Peyer's patch (tissue), 4 donors: ENCODE measurements at regions not wholly inside any gene's neighbourhood (a gene's known extent, or its start where the extent isn't known, plus 50 kb on each side); places are given as distances from the start of the nearest gene placed in this dataset.

ENCODE experiments used
- DNase-seq, 3 donors: peaks; one replicate each; pipeline ENCODE4 v3.0.0-alpha.2; 2017 to 2019
- H3K27ac ChIP-seq, 4 donors: fragments of 200-600 bp; sonication (generic); one replicate each; pipeline ENCODE4 v1.5.1; 2016 to 2019
- H3K27me3 ChIP-seq, 2 donors: fragments of 200-600 bp; sonication (generic); one replicate each; pipeline ENCODE4 v1.5.1; 2019
- H3K36me3 ChIP-seq, 3 donors: fragments of 200-600 bp; sonication (generic); one replicate each; pipeline ENCODE4 v1.5.1; 2016 to 2019
- H3K4me1 ChIP-seq, 4 donors: fragments of 200-600 bp; sonication (generic); one replicate each; pipeline ENCODE4 v1.5.1; 2016 to 2019
- H3K4me3 ChIP-seq, 4 donors: fragments of 200-600 bp; sonication (generic); 1 replicate in 3 of 4; 2 replicates in 1 of 4; pipeline ENCODE4 v1.5.1; 2016 to 2019; ENCODE audit warnings: mild to moderate bottlenecking in 1 of 4
- H3K9me3 ChIP-seq, 4 donors: fragments of 200-600 bp; sonication (generic); one replicate each; pipeline ENCODE4 v1.5.1; 2016 to 2019; ENCODE audit warnings: mild to moderate bottlenecking in 1 of 4
- CTCF ChIP-seq, 6 experiments: fragments of 450-650 bp in 4 of 6; fragments of 200-600 bp in 2 of 6; sonication (generic) in 1 of 6; IDR thresholded peaks; one replicate each; pipeline ENCODE4 v1.5.1; 2017 to 2019; ENCODE audit warnings: antibody characterized with exemption in 6 of 6, mild to moderate bottlenecking in 3 of 6, moderate library complexity in 1 of 6
- POLR2A ChIP-seq, 2 donors: fragments of 450-650 bp; IDR thresholded peaks; one replicate each; pipeline ENCODE4 v1.5.1; 2017; ENCODE audit warnings: antibody characterized with exemption in 2 of 2, mild to moderate bottlenecking in 2 of 2, moderate library complexity in 2 of 2

GRCh38 chr9:73738741-73739530 lies 587.3 kb downstream of the ANXA1 start:
- no peaks in the 10 kb centered on the region for H3K36me3 ChIP-seq
- no peak overlapping the region for H3K27ac ChIP-seq
- TF ChIP-seq CTCF (IDR thresholded peaks at IDR 0.05), result no peak
- TF ChIP-seq POLR2A (IDR thresholded peaks at IDR 0.05), result no peak
- no peaks in the 10 kb centered on the region for H3K9me3 ChIP-seq
- no peak overlapping the region for H3K4me3 ChIP-seq
- no peak for DNase-seq
- H3K27me3 ChIP-seq, result no peaks in the 10 kb centered on the region
- H3K4me1 ChIP-seq, result no peaks in the 10 kb centered on the region

GRCh38 chr9:73741316-73741715 lies 589.7 kb downstream of the ANXA1 start:
- Histone ChIP-seq H3K36me3 (no peaks in the 10 kb centered on the region), H3K9me3 (no peaks in the 10 kb centered on the region), H3K4me3 (no peak overlapping the region), H3K4me1 (no peaks in the 10 kb centered on the region), H3K27me3 (no peaks in the 10 kb centered on the region), H3K27ac (no peak overlapping the region)
- DNase-seq, result no peak
- no peak for TF ChIP-seq POLR2A (IDR thresholded peaks at IDR 0.05)
- TF ChIP-seq CTCF (IDR thresholded peaks at IDR 0.05), result no peak

GRCh38 chr9:73742412-73742811 lies 590.7 kb downstream of the ANXA1 start:
- no peak overlapping the region for H3K27ac ChIP-seq
- TF ChIP-seq CTCF (IDR thresholded peaks at IDR 0.05), result no peak
- TF ChIP-seq POLR2A (IDR thresholded peaks at IDR 0.05), result no peak
- no peaks in the 10 kb centered on the region for H3K36me3 ChIP-seq
- H3K4me1 ChIP-seq, result no peaks in the 10 kb centered on the region
- H3K27me3 ChIP-seq, result no peaks in the 10 kb centered on the region
- H3K9me3 ChIP-seq, result no peaks in the 10 kb centered on the region
- DNase-seq, result no peak
- H3K4me3 ChIP-seq, result no peak overlapping the region

- no peaks in the 10 kb centered on the region for H3K9me3 ChIP-seq
- no peaks in the 10 kb centered on the region for H3K4me1 ChIP-seq
- H3K27ac ChIP-seq, result no peak overlapping the region
- H3K36me3 ChIP-seq, result no peaks in the 10 kb centered on the region
- no peak for DNase-seq
- no peaks in the 10 kb centered on the region for H3K27me3 ChIP-seq
- TF ChIP-seq CTCF (IDR thresholded peaks at IDR 0.05), result no peak
- TF ChIP-seq POLR2A (IDR thresholded peaks at IDR 0.05), result no peak
- no peak overlapping the region for H3K4me3 ChIP-seq
Observed at GRCh38 chr9:73743826-73744225, 592.2 kb downstream of the ANXA1 start.

- Histone ChIP-seq H3K27ac (no peak overlapping the region), H3K36me3 (no peaks in the 10 kb centered on the region), H3K4me3 (no peak overlapping the region), H3K4me1 (no peaks in the 10 kb centered on the region), H3K9me3 (no peaks in the 10 kb centered on the region), H3K27me3 (no peaks in the 10 kb centered on the region)
- TF ChIP-seq POLR2A (IDR thresholded peaks at IDR 0.05) (no peak), CTCF (IDR thresholded peaks at IDR 0.05) (no peak)
- DNase-seq, result no peak
Observed at GRCh38 chr9:73745598-73745997, 593.9 kb downstream of the ANXA1 start.
